GM18873 (cell line): ENCODE measurements at regions not wholly inside any gene's neighbourhood (a gene's known extent, or its start where the extent isn't known, plus 50 kb on each side); places are given as distances from the start of the nearest gene placed in this dataset.
"Not testable (repeated sequence)": the region's sequence is repeated elsewhere in the genome, so short reads cannot be mapped to it uniquely, and the experiment has no call there.

Source experiments
- ATAC-seq: cut with Tn5 transposase; IDR thresholded peaks from one replicate; pipeline ENCODE4 v1.9.1; 2021; ENCODE audit warnings: mild to moderate bottlenecking, moderate library complexity, moderate number of reproducible peaks; ENCODE audit not compliant: unreplicated experiment, low FRiP score

DNA sequence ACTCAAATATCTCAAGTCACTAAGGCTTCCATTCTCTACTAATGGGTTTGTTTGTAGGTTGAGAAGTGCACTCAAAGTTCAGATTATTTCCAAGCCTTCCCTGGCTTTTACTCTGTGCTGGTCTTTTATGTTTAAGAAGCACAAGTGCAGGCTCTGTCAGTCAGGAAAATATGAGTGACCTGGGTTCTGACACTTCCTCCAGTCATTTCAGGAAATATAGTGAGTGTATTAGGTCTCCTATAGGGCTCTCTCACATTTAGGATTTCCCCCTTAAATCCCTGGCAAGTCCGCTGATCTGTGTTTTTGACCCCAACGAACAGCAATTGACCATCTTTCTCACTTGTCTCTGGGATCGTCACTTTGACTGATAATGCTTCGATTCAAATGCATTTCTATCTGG lies 210.2 kb downstream of the ARPP21 start:
- ATAC-seq, result no peak

GRCh38 chr3:35849963-35850362 lies 210.6 kb downstream of the ARPP21 start:
- no peak for ATAC-seq

DNA sequence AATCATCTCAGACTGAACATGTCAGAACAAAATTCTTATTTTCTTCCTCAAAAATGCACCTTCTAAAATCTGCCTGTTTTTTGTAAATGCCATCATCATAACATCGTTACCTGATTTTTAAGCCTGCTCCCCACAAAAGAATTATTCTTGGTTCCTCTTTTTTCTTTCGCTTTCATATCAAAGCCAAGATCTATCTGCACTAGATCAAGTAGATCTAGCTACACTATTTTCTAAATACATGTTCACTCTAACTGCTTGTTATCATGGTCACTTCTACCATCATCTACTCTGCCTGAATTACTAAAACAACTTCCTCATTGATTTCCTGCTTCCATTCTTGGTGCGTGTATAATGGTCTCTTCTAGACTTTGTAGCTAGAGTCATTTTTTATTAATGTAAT lies 217.7 kb downstream of the ARPP21 start:
- ATAC-seq, result peak; percentile 79

- no peak for ATAC-seq
Measured at GRCh38 chr3:35862057-35862456, 222.7 kb downstream of the ARPP21 start.

DNA sequence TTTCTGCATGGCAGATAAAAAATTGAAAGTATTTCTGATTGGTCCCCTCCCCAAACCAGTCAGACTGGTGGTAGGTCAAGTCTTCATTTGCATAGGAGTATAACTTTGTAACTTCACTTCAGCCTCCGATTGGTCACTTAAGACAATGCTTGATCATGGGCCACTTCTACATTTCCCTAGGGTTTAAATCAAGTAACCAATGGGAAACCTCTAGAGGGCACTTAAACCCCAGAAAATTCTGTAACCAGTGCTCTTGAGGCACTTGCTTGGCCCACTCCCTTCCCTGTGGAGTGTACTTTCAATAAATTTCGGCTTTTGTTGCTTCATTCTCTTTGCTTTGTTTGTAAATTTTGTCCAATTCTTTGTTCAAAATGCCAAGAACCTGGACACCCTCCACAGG lies 225.5 kb downstream of the ARPP21 start:
- ATAC-seq, result no peak

- ATAC-seq, result no peak
Measured at GRCh38 chr3:35867791-35868190, 228.5 kb downstream of the ARPP21 start.

- ATAC-seq, result no peak
Measured at GRCh38 chr3:35871009-35871408, 231.7 kb downstream of the ARPP21 start.

DNA sequence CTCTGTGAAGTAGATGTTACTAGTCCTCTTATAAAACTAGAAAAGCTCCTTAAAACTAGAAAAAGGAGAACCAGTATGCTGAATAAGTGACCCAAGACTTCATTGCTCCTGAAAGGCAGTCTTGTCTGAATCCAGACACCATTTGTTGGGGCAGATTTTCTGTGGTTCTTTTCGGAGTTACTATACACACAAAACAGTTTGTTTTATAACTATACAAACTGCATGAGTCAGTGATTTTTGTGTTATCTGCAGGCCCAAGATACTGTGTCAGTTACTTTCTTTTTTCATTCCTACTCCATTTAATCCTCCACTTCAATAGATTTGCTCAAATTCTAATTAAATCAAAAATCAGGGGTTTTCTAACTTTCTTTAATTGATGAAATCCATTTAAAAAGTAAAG lies 244.6 kb downstream of the ARPP21 start:
- ATAC-seq, result no peak

DNA sequence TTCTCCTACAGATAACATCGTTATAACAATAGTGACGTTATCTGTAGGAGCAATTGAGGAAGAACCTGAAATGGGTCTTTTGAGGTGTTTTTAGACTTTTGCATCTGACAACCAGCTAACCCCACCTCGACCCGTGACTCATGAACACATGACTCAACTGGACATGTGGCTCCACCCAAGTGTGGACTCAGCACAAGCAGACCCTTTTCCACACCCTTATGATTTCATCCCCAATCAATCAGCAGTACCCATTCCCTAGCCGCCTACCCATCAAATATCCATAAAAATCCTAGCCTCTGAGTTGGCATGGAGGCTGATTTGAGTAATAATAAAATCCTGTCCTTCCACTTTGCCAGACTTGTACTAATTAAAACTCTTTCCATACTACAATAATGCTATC lies 255.4 kb downstream of the ARPP21 start:
- ATAC-seq, result no peak

DNA sequence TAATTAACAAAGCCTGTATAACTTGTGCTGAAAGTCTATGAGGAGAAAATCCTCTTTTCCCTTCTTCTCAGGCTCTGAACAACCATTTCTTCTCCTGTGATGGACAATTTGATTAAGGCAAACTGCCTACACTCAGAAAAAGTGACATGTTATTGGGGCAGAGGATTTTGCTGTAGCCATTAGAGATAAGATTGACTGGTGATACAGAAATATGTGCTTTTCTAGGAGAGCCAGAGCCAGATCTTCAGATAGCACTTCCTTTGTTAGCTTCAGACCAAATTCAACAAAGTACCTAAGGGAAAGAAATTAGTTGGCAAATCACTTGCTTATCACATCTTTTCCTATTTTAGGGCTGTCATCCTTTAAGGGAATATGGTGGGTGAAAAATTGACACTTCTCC lies 259.9 kb downstream of the ARPP21 start:
- no peak for ATAC-seq

GRCh38 chr3:35900079-35900478 lies 260.8 kb downstream of the ARPP21 start:
- ATAC-seq, result no peak

GRCh38 chr3:35908366-35909232 lies 269.3 kb downstream of the ARPP21 start:
- ATAC-seq, result no peak

GRCh38 chr3:35919160-35919559 lies 279.8 kb downstream of the ARPP21 start:
- ATAC-seq, result no peak

DNA sequence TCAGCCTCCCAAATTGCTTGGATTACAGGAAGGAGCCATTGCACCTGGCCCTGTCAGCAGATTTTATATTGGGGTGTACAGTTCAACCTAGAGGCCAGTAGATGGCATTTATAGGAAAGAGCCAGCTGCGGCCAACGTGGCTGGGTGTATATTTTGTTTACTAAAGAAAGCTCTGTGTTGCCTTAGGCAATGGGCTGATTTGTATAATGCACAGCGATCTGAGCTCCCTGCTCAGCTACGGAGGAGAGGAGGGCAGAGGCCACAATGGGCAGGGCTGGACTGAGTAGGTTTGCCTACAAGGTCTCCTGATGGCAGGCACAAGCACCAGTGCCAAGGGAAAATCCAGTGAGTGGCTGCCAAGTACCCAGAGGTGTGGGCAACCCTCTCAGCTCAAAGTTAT lies 282.4 kb downstream of the ARPP21 start:
- no peak for ATAC-seq

DNA sequence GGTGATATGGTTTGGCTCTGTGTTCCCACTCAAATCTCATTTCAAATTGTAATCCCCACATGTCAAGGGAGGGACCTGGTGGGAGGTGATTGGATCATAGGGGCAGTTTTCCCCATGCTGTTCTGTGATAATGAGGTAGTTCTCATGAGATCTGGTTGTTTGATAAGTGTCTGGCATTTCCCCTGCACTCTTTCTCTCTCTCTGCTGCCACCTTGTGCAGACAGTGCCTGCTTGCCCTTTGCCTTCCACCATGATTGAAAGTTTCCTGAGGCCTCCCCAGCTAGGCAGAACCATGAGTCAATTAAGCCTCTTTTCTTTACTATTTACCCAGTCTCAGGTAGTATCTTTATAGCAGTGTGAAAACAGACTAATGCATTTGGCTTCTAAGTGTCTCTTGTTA lies 284.7 kb downstream of the ARPP21 start:
- not testable (repeated sequence) for ATAC-seq

GRCh38 chr3:35927441-35927840 lies 288.1 kb downstream of the ARPP21 start:
- ATAC-seq, result no peak

DNA sequence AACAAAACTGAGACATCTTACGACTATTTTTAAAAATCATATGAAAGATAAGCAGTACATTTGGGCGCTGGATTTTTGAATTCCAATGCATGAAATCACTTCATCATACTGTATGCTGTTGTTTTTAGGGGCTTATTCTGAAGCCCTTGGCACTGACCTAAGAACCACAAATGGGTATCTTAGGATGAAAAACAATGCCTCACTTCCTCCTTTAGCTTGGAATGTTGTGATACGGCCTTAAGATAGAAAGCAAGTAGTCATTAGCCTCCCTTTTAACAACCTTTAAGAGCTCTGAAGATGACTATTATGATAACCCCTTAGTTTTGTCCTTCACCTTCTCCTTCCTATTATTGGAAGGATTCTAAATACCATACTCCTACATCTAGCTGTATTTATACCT lies 289.8 kb downstream of the ARPP21 start:
- no peak for ATAC-seq

DNA sequence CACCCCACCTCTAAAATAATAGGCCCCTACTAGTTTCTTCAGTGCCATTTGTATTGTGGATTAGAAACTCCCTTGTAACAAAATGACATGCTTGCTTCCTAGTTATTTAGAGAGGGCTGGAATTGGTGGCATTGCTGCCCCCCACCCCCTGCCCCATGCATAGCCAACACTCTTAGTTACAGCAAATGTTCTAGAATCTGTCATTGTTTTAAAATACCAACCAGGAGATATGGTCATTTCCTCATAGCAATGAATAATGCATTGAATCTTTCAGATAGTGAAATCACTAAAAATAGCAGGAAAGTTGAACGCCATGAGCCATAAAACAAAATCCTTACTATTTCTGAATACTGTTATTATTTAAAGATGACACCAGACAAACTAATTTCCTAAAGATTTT lies 292.5 kb downstream of the ARPP21 start:
- no peak for ATAC-seq

GRCh38 chr3:35932995-35933394 lies 293.7 kb downstream of the ARPP21 start:
- ATAC-seq, result no peak

DNA sequence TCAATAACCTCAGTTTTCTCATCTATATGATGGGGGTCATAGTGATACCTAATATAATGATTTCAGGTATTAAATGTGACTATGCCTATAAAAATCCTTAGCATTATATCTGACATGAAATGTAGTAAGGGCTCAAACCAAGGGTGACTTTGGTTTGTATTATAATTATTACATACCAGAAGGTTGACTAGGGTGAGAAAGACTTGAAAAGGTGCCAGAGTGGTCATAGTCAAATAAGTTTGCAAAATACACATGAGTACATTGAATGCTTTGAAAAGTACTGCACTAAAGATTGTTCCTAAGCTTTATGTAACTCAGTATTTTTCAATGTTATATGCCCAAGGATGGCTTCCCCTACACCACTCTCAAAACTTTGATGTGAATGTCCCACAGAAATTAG lies 297.2 kb downstream of the ARPP21 start:
- no peak for ATAC-seq

GRCh38 chr3:35944926-35945710 lies 305.8 kb downstream of the ARPP21 start:
- ATAC-seq, result no peak
